CD14-positive monocyte (primary cell): ENCODE measurements at regions not wholly inside any gene's neighbourhood (a gene's known extent, or its start where the extent isn't known, plus 50 kb on each side); places are given as distances from the start of the nearest gene placed in this dataset.

ENCODE experiments used
- DNase-seq, 3 donors: peaks; one replicate each; pipeline ENCODE4 v3.0.0-alpha.2; 2011 to 2022
- H2AFZ ChIP-seq: 2 replicates; pipeline ENCODE4 v1.6.0; 2012; ENCODE audit warnings: mild to moderate bottlenecking, low read depth, low read length, inconsistent platforms; ENCODE audit not compliant: insufficient read depth, poor library complexity, severe bottlenecking
- H3K27ac ChIP-seq, 2 donors: 1 replicate in 1 of 2; 2 replicates in 1 of 2; pipeline ENCODE4 v1.5.1; 2012 to 2013; ENCODE audit warnings: low read length in 2 of 2, control low read depth in 1 of 2, inconsistent platforms in 1 of 2, low read depth in 1 of 2, mild to moderate bottlenecking in 1 of 2
- H3K27me3 ChIP-seq, 2 donors: one replicate each; pipeline versions ENCODE4 v1.6.0 to v1.6.1; 2011 to 2013; ENCODE audit warnings: low read length in 2 of 2; ENCODE audit not compliant: control insufficient read depth in 2 of 2, insufficient read depth in 2 of 2
- H3K36me3 ChIP-seq, 2 donors: replicated peaks in 1 of 2; 1 replicate in 1 of 2; 2 replicates in 1 of 2; pipeline versions ENCODE4 v1.5.1 to v1.6.1; 2012 to 2013; ENCODE audit warnings: low read length in 2 of 2, control low read depth in 1 of 2, inconsistent platforms in 1 of 2, mild to moderate bottlenecking in 1 of 2; ENCODE audit not compliant: insufficient read depth in 2 of 2, control insufficient read depth in 1 of 2
- H3K4me1 ChIP-seq, 2 donors: 1 replicate in 1 of 2; 2 replicates in 1 of 2; pipeline versions ENCODE4 v1.5.1 to v1.6.1; 2012 to 2013; ENCODE audit warnings: low read length in 2 of 2, control low read depth in 1 of 2, inconsistent platforms in 1 of 2, mild to moderate bottlenecking in 1 of 2, moderate library complexity in 1 of 2; ENCODE audit not compliant: insufficient read depth in 2 of 2, control insufficient read depth in 1 of 2
- H3K4me2 ChIP-seq: replicated peaks from 2 replicates; pipeline ENCODE3; 2012; ENCODE audit warnings: low read length, moderate library complexity, mild to moderate bottlenecking; ENCODE audit not compliant: poor library complexity, severe bottlenecking; ENCODE audit errors: extremely low read depth
- H3K4me3 ChIP-seq, 3 experiments: fragments of 200-600 bp in 1 of 3; sonication (generic) in 1 of 3; replicated peaks in 1 of 3; 1 replicate in 2 of 3; 2 replicates in 1 of 3; pipeline ENCODE4 v1.5.1; 2011 to 2013; ENCODE audit warnings: low read length in 3 of 3, mild to moderate bottlenecking in 3 of 3, control low read depth in 2 of 3, low read depth in 2 of 3, inconsistent platforms in 1 of 3, moderate library complexity in 1 of 3
- H3K79me2 ChIP-seq: 2 replicates; pipeline ENCODE4 v1.6.0; 2012; ENCODE audit warnings: mild to moderate bottlenecking, control low read depth, inconsistent platforms, low read length, moderate library complexity; ENCODE audit not compliant: insufficient read depth
- H3K9ac ChIP-seq: 2 replicates; pipeline ENCODE4 v1.6.0; 2017; ENCODE audit warnings: low read length, mild to moderate bottlenecking; ENCODE audit not compliant: insufficient read depth, poor library complexity, severe bottlenecking
- H3K9me3 ChIP-seq, 2 donors: replicated peaks in 1 of 2; 1 replicate in 1 of 2; 2 replicates in 1 of 2; pipeline versions ENCODE4 v1.5.1 to v1.6.1; 2012 to 2013; ENCODE audit warnings: low read length in 2 of 2, control low read depth in 1 of 2; ENCODE audit not compliant: control insufficient read depth in 1 of 2, insufficient read depth in 1 of 2
- H4K20me1 ChIP-seq: 2 replicates; pipeline ENCODE4 v1.6.0; 2012; ENCODE audit warnings: mild to moderate bottlenecking, low read length, control low read depth, moderate library complexity; ENCODE audit not compliant: insufficient read depth
- H3K27ac Mint-ChIP-seq, 7 donors: one replicate each; pipeline ENCODE4 v1.8.0; 2020; ENCODE audit warnings: mild to moderate bottlenecking in 7 of 7, mixed read lengths in 7 of 7, moderate library complexity in 6 of 7, inconsistent platforms in 2 of 7
- H3K27me3 Mint-ChIP-seq, 3 donors: one replicate each; pipeline ENCODE4 v1.8.0; 2021 to 2022; ENCODE audit warnings: low read depth in 3 of 3, mild to moderate bottlenecking in 3 of 3, mixed read lengths in 3 of 3, moderate library complexity in 3 of 3, inconsistent platforms in 1 of 3
- H3K36me3 Mint-ChIP-seq, 2 donors: one replicate each; pipeline ENCODE4 v1.8.0; 2020; ENCODE audit warnings: mixed read lengths in 2 of 2, inconsistent platforms in 1 of 2, mild to moderate bottlenecking in 1 of 2
- H3K4me1 Mint-ChIP-seq: one replicate; pipeline ENCODE4 v1.8.0; 2020; ENCODE audit warnings: mild to moderate bottlenecking, mixed read lengths
- H3K4me3 Mint-ChIP-seq, 2 donors: one replicate each; pipeline ENCODE4 v1.8.0; 2020; ENCODE audit warnings: mild to moderate bottlenecking in 2 of 2, mixed read lengths in 2 of 2, moderate library complexity in 1 of 2
- H3K9me3 Mint-ChIP-seq, 7 donors: one replicate each; pipeline ENCODE4 v1.8.0; 2020 to 2022; ENCODE audit warnings: mixed read lengths in 7 of 7, mild to moderate bottlenecking in 6 of 7, moderate library complexity in 6 of 7, inconsistent platforms in 2 of 7
- WGBS: methylation state at CpG from one replicate; pipeline ENCODE4 v1.1.5; 2013; ENCODE audit warnings: missing lambda C conversion rate; ENCODE audit not compliant: insufficient coverage; 5-methylcytosine and 5-hydroxymethylcytosine counted together
- intact Hi-C, 2 donors: fragments of 100-400 bp; cut with micrococcal nuclease; formaldehyde crosslinking; loops; one replicate each; pipeline versions ENCODE4 v1.15.0 to v1.15.1; 2023
- TF ChIP-seq, protein P1 (sequence below): fragments of 200-600 bp; IDR thresholded peaks from one replicate; pipeline ENCODE4 v1.8.0; 2022; ENCODE audit warnings: antibody characterized with exemption, mild to moderate bottlenecking

DNA sequence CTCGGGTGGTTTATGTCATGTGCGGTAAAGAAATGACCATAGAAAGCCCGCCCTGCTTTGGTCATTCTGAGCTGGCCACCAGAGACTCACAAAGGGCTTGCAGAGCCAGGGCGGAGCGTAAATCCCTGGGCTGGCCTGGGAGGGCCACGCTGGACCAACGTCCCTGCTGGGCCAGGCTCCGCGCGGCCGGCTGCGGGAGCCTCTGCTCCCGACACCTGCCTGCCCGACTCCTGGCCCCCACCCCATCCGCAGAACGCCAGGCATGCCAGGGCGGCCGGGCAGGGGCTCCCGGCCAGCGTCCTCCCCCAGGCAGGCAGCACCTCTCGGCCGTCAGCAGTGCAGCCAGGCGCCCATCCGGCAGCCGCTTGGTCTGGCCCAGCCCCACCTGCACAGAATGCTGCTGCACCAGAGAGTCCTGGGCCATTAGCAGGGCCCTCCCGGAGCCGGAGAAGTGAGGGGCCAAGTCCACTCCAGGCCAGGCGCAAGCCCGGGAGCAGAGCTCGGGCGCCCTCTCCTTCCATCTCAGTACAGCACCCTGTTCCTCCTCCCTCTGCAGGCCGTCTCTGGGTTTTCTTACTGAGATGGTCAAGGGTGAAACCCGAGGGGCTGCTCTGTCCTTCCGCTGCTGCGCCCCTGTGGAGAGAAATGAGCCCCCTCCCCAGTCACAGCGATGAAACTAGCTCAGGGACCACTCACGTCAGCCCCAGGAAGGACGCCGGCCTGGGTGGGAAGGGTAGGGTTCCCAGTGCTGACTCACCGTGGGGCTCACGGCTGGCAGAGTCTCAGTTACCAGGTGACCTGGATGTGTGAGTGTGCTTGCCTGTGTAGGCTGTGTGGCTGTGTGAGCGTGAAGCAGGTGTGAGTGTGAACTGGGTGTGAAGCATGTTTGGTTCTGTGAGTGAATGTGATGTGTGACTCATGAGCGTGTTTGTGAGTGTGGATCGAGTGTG, 83.3 kb downstream of the PTGR3 start:
- no peak for DNase-seq
- H3K27ac ChIP-seq = no peak overlapping the region
- H2AFZ ChIP-seq = peak overlapping the region; percentile 30
- H3K9me3 ChIP-seq = no peaks in the 10 kb centered on the region
- H3K79me2 ChIP-seq = no peaks in the 10 kb centered on the region
- H4K20me1 ChIP-seq = no peaks in the 10 kb centered on the region
- no peaks in the 10 kb centered on the region for H3K36me3 Mint-ChIP-seq
- peak overlapping the region in 1 of 7 donors; percentile 21 for H3K27ac Mint-ChIP-seq
- no peaks in the 10 kb centered on the region for H3K4me1 Mint-ChIP-seq
- H3K4me3 ChIP-seq = no peak overlapping the region
- peaks cover 0 to 3% (median 0%) of the 10 kb centered on the region in 7 donors for H3K9me3 Mint-ChIP-seq
- no peaks in the 10 kb centered on the region for H3K36me3 ChIP-seq
- H3K4me2 ChIP-seq = no peak overlapping the region
- 75% methylated on average over 37 of the region's 44 CpGs for WGBS
- TF ChIP-seq, protein P1, sequence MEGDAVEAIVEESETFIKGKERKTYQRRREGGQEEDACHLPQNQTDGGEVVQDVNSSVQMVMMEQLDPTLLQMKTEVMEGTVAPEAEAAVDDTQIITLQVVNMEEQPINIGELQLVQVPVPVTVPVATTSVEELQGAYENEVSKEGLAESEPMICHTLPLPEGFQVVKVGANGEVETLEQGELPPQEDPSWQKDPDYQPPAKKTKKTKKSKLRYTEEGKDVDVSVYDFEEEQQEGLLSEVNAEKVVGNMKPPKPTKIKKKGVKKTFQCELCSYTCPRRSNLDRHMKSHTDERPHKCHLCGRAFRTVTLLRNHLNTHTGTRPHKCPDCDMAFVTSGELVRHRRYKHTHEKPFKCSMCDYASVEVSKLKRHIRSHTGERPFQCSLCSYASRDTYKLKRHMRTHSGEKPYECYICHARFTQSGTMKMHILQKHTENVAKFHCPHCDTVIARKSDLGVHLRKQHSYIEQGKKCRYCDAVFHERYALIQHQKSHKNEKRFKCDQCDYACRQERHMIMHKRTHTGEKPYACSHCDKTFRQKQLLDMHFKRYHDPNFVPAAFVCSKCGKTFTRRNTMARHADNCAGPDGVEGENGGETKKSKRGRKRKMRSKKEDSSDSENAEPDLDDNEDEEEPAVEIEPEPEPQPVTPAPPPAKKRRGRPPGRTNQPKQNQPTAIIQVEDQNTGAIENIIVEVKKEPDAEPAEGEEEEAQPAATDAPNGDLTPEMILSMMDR = no peak
- intact Hi-C loops = no loop called here
- no peaks in the 10 kb centered on the region for H3K4me1 ChIP-seq
- H3K9ac ChIP-seq = no peak overlapping the region
- H3K4me3 Mint-ChIP-seq = no peak overlapping the region
- no peaks in the 10 kb centered on the region for H3K27me3 ChIP-seq
- H3K27me3 Mint-ChIP-seq = peaks cover 6 to 8% (median 8%) of the 10 kb centered on the region in 3 donors

DNA sequence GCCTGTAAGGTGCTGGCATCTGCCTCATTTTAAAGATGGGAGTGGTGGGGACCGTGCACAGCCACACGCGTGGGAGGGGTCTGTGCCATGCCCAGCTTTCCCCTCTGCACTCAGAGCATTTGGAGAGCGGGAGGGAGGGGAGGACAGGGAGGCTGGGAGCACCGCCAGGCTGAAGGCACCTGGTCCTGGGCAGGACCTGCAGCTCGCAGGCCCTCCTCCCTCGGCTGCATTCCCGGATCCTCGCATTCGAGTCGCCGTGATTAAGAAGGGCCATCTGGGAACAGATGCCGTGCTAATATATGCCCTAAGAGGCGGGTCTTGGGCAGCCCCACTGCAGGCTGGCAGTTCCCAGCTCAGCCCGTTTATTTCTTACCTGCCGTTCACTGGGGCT, 84.0 kb downstream of the PTGR3 start:
- Histone ChIP-seq H3K27ac (no peak overlapping the region), H3K27me3 (no peaks in the 10 kb centered on the region), H3K9ac (no peak overlapping the region), H4K20me1 (no peaks in the 10 kb centered on the region), H3K4me2 (no peak overlapping the region), H3K4me3 (no peak overlapping the region), H3K4me1 (no peaks in the 10 kb centered on the region), H2AFZ (no peak overlapping the region), H3K79me2 (no peaks in the 10 kb centered on the region), H3K36me3 (no peaks in the 10 kb centered on the region), H3K9me3 (no peaks in the 10 kb centered on the region)
- peaks cover 6 to 8% (median 7%) of the 10 kb centered on the region in 3 donors for H3K27me3 Mint-ChIP-seq
- 88% methylated on average over 15 of the region's 16 CpGs for WGBS
- DNase-seq = no peak
- no peaks in the 10 kb centered on the region for H3K36me3 Mint-ChIP-seq
- TF ChIP-seq, protein P1 = no peak
- peaks cover 0 to 2% (median 0%) of the 10 kb centered on the region in 7 donors for H3K9me3 Mint-ChIP-seq
- H3K27ac Mint-ChIP-seq = no peak overlapping the region
- no peaks in the 10 kb centered on the region for H3K4me1 Mint-ChIP-seq
- H3K4me3 Mint-ChIP-seq = no peak overlapping the region
- intact Hi-C loops = no loop called here
